ENCODE measurements at regions not wholly inside any gene's neighbourhood (a gene's known extent, or its start where the extent isn't known, plus 50 kb on each side); places are given as distances from the start of the nearest gene placed in this dataset.
"Not testable (repeated sequence)": the region's sequence is repeated elsewhere in the genome, so short reads cannot be mapped to it uniquely, and the experiment has no call there.

DNA sequence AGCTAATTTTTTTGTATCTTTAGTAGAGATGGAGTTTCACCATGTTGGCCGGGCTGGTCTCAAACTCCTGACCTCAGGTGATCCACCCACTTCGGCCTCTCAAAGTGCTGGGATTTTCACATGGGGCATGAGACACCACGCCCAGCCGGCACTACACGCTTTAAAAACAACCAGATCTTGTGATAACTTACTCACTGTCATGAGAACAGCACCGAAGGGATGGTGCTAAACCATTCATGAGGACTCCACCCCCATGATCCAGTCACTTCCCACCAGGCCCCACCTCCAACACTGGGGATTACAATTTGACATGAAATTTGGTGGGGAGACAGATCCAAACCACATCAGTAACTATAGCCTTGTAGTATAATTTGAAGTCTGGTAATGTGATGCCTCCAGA lies 67.4 kb upstream of the ZNF169 start:
- not testable (repeated sequence) for DNase-seq

DNA sequence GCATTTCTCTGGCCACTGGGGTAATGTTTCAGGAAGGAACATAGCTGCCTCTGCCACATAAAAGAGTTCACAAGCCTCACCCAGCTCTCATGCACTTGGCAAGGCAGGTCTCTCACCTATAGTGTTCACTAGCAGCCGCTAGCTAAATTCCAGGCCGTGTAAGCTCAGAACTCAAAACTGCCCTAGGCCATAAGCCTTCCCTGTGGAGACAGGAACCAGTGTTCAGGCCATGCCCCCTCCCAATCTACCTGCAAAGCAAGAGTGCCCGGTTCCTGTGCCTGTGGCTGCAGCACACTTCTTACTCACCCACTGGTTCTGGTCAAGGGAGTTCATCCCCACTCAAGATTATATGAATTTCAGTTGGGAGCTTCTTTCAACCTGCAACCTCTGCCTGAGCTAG lies 60.7 kb upstream of the ZNF169 start:
- no peak for DNase-seq

DNA sequence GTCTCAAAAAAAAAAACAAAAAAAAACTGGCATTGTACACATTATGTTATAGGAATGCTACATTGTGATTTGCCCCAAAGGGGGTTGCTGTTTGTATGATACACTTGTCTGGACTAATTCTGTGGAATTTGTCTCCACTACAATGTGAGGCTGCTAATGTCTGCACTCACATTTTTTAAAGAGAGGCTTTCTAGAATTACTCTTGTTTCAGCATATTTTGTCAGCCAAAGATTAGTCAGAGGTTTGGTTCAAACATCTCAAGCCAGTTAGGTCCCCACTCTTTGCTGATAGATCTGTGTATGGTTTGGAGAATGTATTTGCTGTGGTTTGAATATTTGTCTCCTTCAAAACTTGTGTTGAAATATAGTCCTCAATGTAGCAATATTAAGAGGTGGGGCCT lies 59.3 kb upstream of the ZNF169 start:
- DNase-seq: no peak

DNA sequence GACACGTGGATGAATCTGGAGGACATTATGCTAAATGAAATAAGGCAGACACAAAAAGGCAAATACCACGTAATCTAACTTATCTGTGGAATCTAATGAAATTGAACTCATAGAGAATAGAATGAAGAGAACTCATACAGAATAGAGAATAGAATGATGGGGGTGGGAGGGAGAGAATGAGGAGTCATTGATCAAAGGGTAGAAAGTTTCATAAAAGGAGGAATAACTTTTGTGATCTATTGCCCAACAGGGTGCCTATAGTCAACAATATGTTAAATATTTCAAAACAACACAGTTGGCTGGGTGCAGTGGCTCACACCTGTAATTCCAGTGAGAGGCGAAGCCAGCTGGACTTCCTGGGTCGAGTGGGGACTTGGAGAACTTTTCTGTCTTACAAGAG lies 54.9 kb upstream of the ZNF169 start:
- no peak for DNase-seq

DNA sequence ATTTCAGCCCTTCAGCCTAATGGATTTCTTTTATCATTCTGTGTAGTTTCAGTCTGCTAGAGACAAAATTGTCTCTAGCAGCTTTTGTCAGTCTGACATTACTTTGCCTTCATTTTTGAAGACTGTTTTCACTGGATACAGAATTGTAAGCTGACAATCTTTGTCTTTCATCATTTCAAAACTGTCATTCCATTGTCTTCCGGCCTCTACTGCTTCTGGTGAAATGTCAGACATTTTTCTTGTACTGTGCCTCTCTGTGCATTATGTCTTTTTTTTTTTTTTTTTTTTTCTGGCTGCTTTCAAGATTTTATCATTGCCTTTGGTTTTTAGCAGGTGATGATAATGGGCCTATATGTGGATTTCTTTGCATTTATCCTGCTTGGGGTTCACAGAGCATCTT lies 51.3 kb upstream of the ZNF169 start:
- DNase-seq: no peak
